ENCODE measurements at regions not wholly inside any gene's neighbourhood (a gene's known extent, or its start where the extent isn't known, plus 50 kb on each side); places are given as distances from the start of the nearest gene placed in this dataset.
"Not testable (repeated sequence)": the region's sequence is repeated elsewhere in the genome, so short reads cannot be mapped to it uniquely, and the experiment has no call there.

- DNase-seq (ENCODE audit: low spot score in 2 of 2) = no peak
- H3K27ac Mint-ChIP-seq = no peak overlapping the region
- peaks cover 4 to 13% of the 10 kb centered on the region in 2 donors for H3K36me3 Mint-ChIP-seq
- peaks cover 0 to 4% of the 10 kb centered on the region in 2 donors for H3K9me3 Mint-ChIP-seq
- no peak for ATAC-seq
Measured at GRCh38 chr15:99850517-99850916, 117.3 kb upstream of the LYSMD4 start.

- peak overlapping the region; percentile 71 to 73 for H3K27ac Mint-ChIP-seq
- ATAC-seq (peak; percentile 92 to 95), DNase-seq (ENCODE audit: low spot score in 2 of 2) (no peak)
- peaks cover 0 to 4% of the 10 kb centered on the region in 2 donors for H3K9me3 Mint-ChIP-seq
- peaks cover 4 to 9% of the 10 kb centered on the region in 2 donors for H3K36me3 Mint-ChIP-seq
Measured at GRCh38 chr15:99845009-99845408, 111.8 kb upstream of the LYSMD4 start.

GRCh38 chr15:99844150-99844549, 110.9 kb upstream of the LYSMD4 start:
- peaks cover 0 to 4% of the 10 kb centered on the region in 2 donors for H3K9me3 Mint-ChIP-seq
- H3K27ac Mint-ChIP-seq = peak overlapping the region; percentile 46 to 71
- ATAC-seq (no peak), DNase-seq (ENCODE audit: low spot score in 2 of 2) (no peak)
- peaks cover 11 to 18% of the 10 kb centered on the region in 2 donors for H3K36me3 Mint-ChIP-seq

GRCh38 chr15:99842071-99842470, 108.8 kb upstream of the LYSMD4 start:
- Mint-ChIP-seq H3K27ac (peak overlapping the region in 1 of 2 donors; percentile 71), H3K9me3 (peaks cover 0 to 4% of the 10 kb centered on the region in 2 donors), H3K36me3 (peaks cover 19 to 28% of the 10 kb centered on the region in 2 donors)
- peak in 1 of 2 donors; percentile 24 for ATAC-seq
- no peak for DNase-seq (ENCODE audit: low spot score in 2 of 2)

GRCh38 chr15:99826157-99826780, 93.0 kb upstream of the LYSMD4 start:
- peaks cover 12 to 20% of the 10 kb centered on the region in 2 donors for H3K9me3 Mint-ChIP-seq
- peaks cover 53 to 68% of the 10 kb centered on the region in 2 donors for H3K36me3 Mint-ChIP-seq
- peak overlapping the region; percentile 89 to 96 for H3K27ac Mint-ChIP-seq
- DNase-seq (ENCODE audit: low spot score in 2 of 2) = peak in 1 of 2 donors; percentile 18
- peak; percentile 93 to 97 for ATAC-seq

- ATAC-seq (no peak), DNase-seq (ENCODE audit: low spot score in 2 of 2) (no peak)
- Mint-ChIP-seq H3K36me3 (peaks cover 38 to 68% of the 10 kb centered on the region in 2 donors), H3K9me3 (peaks cover 12 to 17% of the 10 kb centered on the region in 2 donors), H3K27ac (no peak overlapping the region)
Measured at GRCh38 chr15:99823346-99823745, 90.1 kb upstream of the LYSMD4 start.

GRCh38 chr15:99819981-99820718, 86.9 kb upstream of the LYSMD4 start:
- peak overlapping the region in 1 of 2 donors; percentile 29 for H3K27ac Mint-ChIP-seq

GRCh38 chr15:99818872-99819271, 85.6 kb upstream of the LYSMD4 start:
- Mint-ChIP-seq H3K9me3 (peaks cover under 1% of the 10 kb centered on the region in 2 donors), H3K27ac (no peak overlapping the region)

More at GRCh38 chr15:99819981-99820718, 86.9 kb upstream of the LYSMD4 start:
- peaks cover 37 to 71% of the 10 kb centered on the region in 2 donors for H3K36me3 Mint-ChIP-seq
- peaks cover 3 to 5% of the 10 kb centered on the region in 2 donors for H3K9me3 Mint-ChIP-seq
- DNase-seq (ENCODE audit: low spot score in 2 of 2) = no peak
- no peak for ATAC-seq

GRCh38 chr15:99816862-99817261, 83.6 kb upstream of the LYSMD4 start:
- H3K36me3 Mint-ChIP-seq = peaks cover 26 to 60% of the 10 kb centered on the region in 2 donors
- ATAC-seq; DNase-seq (ENCODE audit: low spot score in 2 of 2); H3K9me3 Mint-ChIP-seq; H3K27ac Mint-ChIP-seq: not testable (repeated sequence)

More at GRCh38 chr15:99818872-99819271, 85.6 kb upstream of the LYSMD4 start:
- H3K36me3 Mint-ChIP-seq = peaks cover 32 to 58% of the 10 kb centered on the region in 2 donors
- ATAC-seq (no peak), DNase-seq (ENCODE audit: low spot score in 2 of 2) (no peak)

- DNase-seq (ENCODE audit: low spot score in 2 of 2); H3K9me3 Mint-ChIP-seq: not testable (repeated sequence)
- peak overlapping the region; percentile 83 to 84 for H3K27ac Mint-ChIP-seq
- peaks cover 21 to 40% of the 10 kb centered on the region in 2 donors for H3K36me3 Mint-ChIP-seq
- ATAC-seq = peak; percentile 24 to 70
Measured at GRCh38 chr15:99810663-99811062, 77.4 kb upstream of the LYSMD4 start.

GRCh38 chr15:99799854-99800250, 66.6 kb upstream of the LYSMD4 start:
- H3K36me3 Mint-ChIP-seq; ATAC-seq; DNase-seq (ENCODE audit: low spot score in 2 of 2); H3K27ac Mint-ChIP-seq; H3K9me3 Mint-ChIP-seq: not testable (repeated sequence)

- not testable (repeated sequence) for H3K27ac Mint-ChIP-seq; DNase-seq (ENCODE audit: low spot score in 2 of 2)
Measured at GRCh38 chr15:99799182-99799853, 66.1 kb upstream of the LYSMD4 start.

GRCh38 chr15:99796940-99797870, 64.0 kb upstream of the LYSMD4 start:
- H3K9me3 Mint-ChIP-seq; H3K36me3 Mint-ChIP-seq; H3K27ac Mint-ChIP-seq; ATAC-seq; DNase-seq (ENCODE audit: low spot score in 2 of 2): not testable (repeated sequence)

More at GRCh38 chr15:99799182-99799853, 66.1 kb upstream of the LYSMD4 start:
- not testable (repeated sequence) for H3K9me3 Mint-ChIP-seq, H3K36me3 Mint-ChIP-seq, ATAC-seq

GRCh38 chr15:99791881-99792807, 58.9 kb upstream of the LYSMD4 start:
- not testable (repeated sequence) for ATAC-seq; DNase-seq (ENCODE audit: low spot score in 2 of 2); H3K27ac Mint-ChIP-seq; H3K9me3 Mint-ChIP-seq; H3K36me3 Mint-ChIP-seq

GRCh38 chr15:99790751-99791150, 57.5 kb upstream of the LYSMD4 start:
- H3K36me3 Mint-ChIP-seq; H3K9me3 Mint-ChIP-seq; DNase-seq (ENCODE audit: low spot score in 2 of 2); H3K27ac Mint-ChIP-seq; ATAC-seq: not testable (repeated sequence)

All from activated naive CD4-positive, alpha-beta T cell treated with anti-CD3 and anti-CD28 coated beads, Interleukin-2, amount 50 U/mL, for 72 hours (primary cell).